ENCODE measurements at regions not wholly inside any gene's neighbourhood (a gene's known extent, or its start where the extent isn't known, plus 50 kb on each side); places are given as distances from the start of the nearest gene placed in this dataset.

DNA sequence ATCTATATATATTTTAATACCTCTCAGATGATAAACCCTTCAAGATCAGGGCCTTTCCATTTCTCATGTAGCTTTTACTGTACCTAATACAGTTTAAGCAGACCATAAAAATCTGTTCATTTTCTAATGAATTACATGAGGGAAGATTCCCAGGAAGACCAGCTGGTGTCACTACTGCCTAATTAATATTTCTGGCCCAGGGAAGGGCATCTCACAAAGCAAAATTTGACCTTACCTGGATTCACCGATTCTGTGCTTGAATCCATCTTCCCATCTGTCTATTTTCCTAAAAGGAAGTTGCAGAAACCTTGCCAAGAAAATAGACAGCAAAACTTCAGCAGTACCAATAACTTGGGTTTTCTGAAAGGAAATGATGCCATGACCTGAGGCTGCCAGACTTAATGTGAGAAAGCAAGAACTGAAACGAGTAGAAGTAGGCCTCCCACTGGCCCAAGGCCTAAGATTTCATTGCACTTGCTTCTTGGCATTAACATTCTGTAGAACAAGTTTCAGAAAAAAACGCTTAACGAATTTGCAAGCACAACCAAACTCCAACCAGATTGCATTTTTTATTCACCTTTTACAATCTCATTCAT, 83.0 kb upstream of the GLIS3 start:
- peak; percentile 25 for ATAC-seq

DNA sequence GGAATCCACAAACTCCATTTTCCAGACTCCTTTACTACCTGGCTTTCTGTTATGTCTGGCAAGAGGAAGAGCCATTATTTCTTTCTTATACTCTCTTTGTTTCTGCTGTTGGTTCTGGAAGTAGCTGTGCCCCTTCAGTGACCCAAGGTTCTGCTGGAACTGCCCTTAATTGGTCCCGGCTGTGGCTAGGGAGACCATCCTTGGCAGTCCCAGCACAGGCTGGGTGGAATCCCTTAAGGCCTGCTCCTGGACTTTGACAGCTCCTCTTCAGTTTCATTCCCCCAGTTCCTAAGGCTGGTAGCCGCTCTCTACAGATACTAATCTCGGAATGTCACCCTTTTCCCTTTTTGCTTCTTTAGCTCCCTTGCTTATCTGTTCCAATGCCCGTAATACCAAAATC, 81.9 kb upstream of the GLIS3 start:
- no peak for ATAC-seq

DNA sequence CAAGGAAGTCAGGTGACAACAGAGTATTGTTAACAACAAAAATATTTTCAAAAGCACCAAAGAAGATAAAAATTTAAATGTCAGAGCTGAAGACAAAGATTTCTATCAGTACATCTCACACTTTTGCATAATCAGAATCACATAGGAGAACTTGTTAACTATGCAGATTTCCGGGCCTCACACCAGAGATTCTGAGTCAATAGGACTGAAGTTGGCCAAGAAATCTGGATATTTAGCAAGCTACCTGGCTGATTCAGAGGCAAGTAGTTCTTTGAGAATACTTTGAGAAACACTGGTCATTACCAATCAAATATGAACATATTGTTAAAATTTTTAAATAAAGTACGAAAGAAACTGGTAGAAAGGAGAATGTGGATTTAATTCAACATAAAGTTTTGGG, 80.5 kb upstream of the GLIS3 start:
- ATAC-seq: no peak

DNA sequence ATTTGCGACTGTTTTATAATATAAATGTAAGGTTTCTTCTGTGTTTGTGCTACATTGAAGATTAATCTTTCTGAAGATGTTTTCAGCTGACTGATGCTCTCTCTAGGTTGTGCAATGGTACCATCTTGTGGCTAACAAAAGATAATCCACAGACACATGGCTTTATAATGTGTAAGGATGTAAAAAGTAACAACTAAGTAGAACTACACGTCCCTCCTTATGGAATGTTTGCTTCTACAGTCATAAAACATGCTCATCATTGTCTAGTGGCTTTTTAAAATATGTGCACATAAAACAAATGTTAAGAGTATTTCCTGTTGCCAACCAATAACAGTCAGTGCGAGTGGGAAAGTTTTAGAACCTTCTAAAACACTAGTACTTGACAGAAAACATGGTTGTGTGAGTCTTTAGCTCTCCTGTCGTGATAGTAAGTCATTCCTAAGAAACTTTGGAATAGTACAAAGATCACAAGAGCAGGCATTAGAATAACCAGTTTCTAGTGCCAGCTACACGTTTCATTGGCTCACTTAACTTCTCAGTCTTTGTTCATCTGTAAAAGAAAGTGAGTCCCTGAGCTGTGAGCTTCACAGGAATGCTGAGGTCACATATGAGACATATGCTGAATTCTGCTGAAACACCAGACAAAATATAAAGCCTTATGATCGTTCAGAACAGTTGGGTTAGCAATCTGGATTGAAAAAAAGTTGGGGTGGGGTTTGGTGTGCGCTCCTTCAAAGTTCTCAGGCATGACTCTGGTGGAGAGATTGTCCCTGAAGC, 75.7 kb upstream of the GLIS3 start:
- ATAC-seq: peak; percentile 55

DNA sequence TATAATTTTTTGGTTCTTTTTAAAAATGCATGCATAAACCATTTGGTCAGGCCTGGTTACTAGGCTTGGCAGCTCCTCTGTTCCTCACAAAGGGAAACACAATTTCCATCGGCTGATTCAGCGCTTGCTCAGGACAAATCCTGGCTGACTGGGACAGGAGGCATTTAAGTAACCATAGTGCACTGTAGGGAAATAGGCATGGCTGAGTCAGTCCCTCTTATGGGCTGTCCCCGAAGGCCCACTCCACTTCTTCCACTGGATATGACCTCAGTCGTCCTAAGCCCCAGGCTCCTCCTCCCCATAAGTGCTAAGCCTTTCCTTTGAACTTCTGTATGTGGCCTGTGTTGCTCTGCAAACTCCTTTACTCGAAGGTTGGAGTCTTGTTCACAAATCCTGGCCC, 71.2 kb upstream of the GLIS3 start:
- peak; percentile 76 for ATAC-seq

DNA sequence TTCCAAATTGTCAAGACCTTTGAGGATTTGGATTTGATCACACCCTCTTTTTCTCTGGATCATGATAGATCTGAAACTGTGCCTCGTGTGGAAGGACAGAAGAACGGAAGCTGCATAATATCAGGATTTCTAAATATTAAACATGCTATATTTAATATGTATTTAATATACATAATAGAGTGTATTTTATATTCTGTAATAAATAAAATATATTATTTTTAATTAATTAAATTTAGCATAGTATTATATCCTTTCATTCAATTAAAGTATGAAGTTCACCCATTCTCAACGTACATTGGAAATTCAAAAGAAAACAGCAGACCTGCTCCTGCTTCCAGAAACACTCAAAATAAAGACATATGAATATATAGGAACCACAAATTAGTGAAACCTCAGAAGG, 70.6 kb upstream of the GLIS3 start:
- no peak for ATAC-seq

DNA sequence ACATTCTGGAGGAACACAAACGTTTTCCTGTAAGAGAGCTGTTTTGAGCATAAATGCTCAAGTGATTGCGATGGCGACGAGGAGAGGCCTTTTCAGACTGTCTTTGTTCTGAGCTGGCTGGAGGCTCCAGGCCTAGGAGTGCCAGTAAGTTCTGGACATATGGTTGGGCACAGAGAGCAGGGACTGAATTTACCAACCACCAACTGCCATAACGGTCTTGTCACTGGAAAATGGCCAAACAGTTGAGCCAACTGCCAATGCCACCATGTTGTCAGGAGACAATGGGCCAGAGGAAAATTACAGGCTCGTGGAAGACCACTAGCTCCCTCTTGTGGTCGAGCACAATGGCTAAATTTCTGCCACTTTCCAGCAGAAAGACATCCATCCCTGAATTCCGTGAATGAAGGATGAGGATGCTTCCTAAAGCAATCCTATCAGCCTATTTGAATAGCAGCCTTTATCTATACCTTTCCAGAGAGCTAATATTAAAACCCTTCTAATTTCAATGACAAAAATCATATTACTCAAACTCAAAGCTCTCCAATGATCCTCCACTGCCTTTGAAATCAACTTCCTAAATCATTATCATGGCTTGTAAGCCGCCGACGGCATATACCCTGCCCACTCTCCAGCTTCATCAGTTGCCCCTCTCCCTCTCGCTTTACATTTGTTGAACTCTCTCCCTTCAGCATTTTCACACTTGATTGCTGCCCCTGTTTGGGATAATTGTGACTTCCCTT, 66.9 kb upstream of the GLIS3 start:
- ATAC-seq: peak; percentile 65

DNA sequence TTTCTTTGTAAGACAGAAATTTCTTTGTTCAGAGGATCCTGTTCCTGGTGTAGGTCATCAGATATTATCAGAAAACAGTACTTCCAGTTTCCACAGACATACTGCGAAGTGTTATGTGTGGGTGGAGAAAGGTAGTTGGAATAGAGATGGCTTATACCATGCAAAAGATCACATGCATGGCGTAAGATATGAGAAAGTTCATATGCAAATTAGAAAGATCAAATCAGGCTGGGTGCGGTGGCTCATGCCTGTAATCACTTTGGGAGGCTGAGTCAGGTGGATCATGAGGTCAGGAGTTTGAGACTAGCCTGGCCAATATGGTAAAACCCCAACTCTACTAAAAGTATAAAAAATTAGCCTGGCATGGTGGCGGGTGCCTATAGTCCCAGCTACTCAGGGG, 65.2 kb upstream of the GLIS3 start:
- ATAC-seq: no peak

DNA sequence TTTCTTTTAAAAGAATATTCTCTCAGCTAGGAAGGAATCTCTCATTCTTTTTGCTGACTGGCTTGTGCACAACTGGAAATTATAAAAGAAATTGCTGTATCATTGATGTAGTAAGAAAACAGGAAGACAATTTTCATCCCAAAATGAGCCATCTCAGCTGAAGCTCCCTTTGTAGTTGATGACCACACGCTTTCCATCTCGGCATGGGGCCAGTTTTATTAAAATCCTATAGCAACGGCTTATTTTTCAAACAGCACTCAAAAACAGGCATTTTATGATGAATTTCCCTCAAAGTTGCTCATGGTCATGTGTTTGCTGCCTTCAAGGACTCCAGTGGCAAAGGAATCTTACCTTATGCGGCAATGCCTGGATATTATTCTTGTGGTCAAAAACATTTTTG, 62.4 kb upstream of the GLIS3 start:
- ATAC-seq: no peak

DNA sequence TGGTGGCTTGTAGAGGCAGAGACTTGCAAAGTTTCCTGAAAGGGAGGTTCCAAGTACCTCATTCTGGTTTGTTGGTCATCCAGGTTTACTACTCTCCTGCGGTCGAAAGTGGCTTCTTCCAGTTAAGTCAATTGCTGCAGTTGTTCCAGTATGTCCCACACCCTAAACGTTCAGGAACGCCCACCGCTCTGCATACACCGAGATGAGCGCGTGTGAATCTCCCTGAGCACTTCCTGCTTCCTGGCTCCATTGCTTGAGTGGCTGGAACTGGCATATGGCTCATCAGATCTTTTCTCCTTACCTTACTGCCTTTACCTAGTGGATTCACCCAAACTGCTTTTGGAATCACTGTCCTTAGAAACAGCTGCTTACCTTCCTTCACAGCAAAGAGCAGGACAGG, 59.1 kb upstream of the GLIS3 start:
- peak; percentile 65 for ATAC-seq

DNA sequence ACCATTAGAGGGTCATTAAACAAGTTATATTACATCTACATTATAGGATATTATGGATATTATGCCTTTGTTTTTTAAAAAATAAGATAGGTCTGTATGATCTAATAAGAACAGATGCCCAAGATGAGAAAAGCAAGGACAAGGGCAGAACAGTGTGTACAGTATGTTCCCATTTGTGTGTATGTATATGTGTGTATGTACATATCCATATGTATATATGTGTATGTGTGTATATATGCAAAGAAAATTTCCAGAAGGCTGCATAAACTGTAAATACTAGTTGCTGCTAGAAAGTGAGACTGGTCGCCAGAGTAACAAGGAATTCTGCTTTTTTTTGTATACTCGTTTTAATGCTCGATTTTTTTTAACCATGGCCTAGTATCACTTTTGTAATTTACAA, 58.1 kb upstream of the GLIS3 start:
- no peak for ATAC-seq

DNA sequence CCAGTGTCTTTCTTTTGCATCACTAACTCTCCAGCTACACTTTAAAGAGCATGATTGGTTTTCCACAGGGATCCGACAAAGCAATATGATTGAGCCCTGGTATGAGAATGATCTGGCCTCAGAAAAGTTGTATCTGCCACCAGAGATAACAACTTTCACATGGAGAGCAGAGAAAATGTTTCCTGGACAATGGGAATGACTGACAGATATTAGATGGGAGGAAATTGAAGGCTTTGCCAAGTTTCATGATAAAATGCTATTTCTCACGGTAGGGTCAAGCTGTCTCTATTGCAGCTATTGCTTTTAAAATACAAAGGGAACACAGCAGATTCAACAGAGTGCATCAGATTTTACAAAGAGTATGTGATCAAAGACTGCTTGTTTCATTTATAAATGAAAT, 56.4 kb upstream of the GLIS3 start:
- no peak for ATAC-seq

DNA sequence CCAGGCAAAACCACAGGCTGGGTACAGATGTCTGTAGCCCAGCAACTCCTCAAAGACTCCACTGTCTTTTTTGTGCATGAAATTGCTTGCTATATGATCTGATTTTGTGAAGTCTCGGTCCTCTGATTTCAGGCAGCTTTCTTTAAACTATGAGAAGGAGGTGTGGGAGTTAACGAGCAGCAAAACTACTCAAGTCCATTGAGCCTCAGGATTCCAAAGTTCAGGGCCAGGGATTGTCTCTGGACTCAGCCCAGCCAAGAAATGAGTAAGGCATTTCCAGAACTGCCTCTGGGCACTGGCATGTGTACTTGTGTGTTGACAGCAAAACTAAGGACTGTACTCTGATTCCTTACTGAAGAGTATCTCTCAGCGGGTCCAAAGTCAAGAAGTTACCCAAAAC, 53.4 kb upstream of the GLIS3 start:
- ATAC-seq: peak; percentile 49

DNA sequence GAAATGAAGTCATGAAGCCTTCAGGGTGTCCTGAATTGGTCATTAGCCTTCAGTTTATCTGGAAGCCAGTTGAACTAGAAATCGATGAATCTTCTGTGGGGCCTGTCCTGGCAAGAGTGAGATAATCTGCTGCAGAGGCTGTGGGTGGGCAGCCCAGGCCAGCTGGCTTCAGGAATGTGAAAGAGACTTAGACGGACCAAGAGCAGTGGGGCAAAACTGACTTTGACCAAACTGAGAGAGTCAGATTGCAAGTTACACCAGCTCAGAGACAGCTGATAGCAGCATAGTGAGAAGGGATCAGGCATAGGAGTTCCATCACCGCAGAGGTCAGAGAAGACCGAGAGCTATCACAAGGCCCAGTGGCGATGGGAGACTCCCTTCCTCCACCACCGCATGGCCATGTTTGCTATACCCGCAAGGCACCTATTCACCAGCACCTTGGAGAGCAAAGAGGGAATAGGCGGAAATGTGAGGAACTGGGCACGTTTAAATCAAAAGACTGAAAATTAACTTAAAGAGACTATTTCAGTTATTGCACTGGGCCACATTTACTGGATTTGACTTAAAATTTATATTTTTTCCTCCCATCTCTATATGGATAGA, 50.0 kb upstream of the GLIS3 start:
- ATAC-seq: no peak

Measured in esophagus mucosa (tissue), 1 donor.